ENCODE measurements at regions not wholly inside any gene's neighbourhood (a gene's known extent, or its start where the extent isn't known, plus 50 kb on each side); places are given as distances from the start of the nearest gene placed in this dataset.

GRCh38 chr14:71321574-71322315 is 414.5 kb downstream of the PCNX1 start:
- H3K4me3 ChIP-seq (ENCODE audit: low read depth, low read length) = peak overlapping the region; percentile 85

- no peak overlapping the region for H3K4me3 ChIP-seq (ENCODE audit: low read depth, low read length)
These were observed 415.5 kb downstream of the PCNX1 start for GRCh38 chr14:71322655-71323250.

- no peak overlapping the region for H3K4me3 ChIP-seq (ENCODE audit: low read depth, low read length)
These were observed 417.6 kb downstream of the PCNX1 start for GRCh38 chr14:71324767-71325272.

GRCh38 chr14:71327691-71328090 is 420.4 kb downstream of the PCNX1 start:
- H3K4me3 ChIP-seq (ENCODE audit: low read depth, low read length) = no peak overlapping the region

GRCh38 chr14:71328183-71328582 is 420.9 kb downstream of the PCNX1 start:
- no peak overlapping the region for H3K4me3 ChIP-seq (ENCODE audit: low read depth, low read length)

GRCh38 chr14:71328954-71329353 is 421.7 kb downstream of the PCNX1 start:
- no peak overlapping the region for H3K4me3 ChIP-seq (ENCODE audit: low read depth, low read length)

- no peak overlapping the region for H3K4me3 ChIP-seq (ENCODE audit: low read depth, low read length)
These were observed 424.1 kb downstream of the PCNX1 start for GRCh38 chr14:71331403-71331802.

- no peak overlapping the region for H3K4me3 ChIP-seq (ENCODE audit: low read depth, low read length)
These were observed 425.2 kb downstream of the PCNX1 start for GRCh38 chr14:71332476-71332875.

- H3K4me3 ChIP-seq (ENCODE audit: low read depth, low read length) = no peak overlapping the region
These were observed 426.4 kb downstream of the PCNX1 start for GRCh38 chr14:71333705-71334104.

- no peak overlapping the region for H3K4me3 ChIP-seq (ENCODE audit: low read depth, low read length)
These were observed 429.4 kb downstream of the PCNX1 start for GRCh38 chr14:71336489-71337192.

GRCh38 chr14:71338153-71338552 is 430.9 kb downstream of the PCNX1 start:
- H3K4me3 ChIP-seq (ENCODE audit: low read depth, low read length) = no peak overlapping the region

- no peak overlapping the region for H3K4me3 ChIP-seq (ENCODE audit: low read depth, low read length)
These were observed 432.6 kb downstream of the PCNX1 start for GRCh38 chr14:71339650-71340415.

- H3K4me3 ChIP-seq (ENCODE audit: low read depth, low read length) = no peak overlapping the region
These were observed 433.9 kb downstream of the PCNX1 start for GRCh38 chr14:71341156-71341555.

GRCh38 chr14:71343724-71344123 is 436.5 kb downstream of the PCNX1 start:
- no peak overlapping the region for H3K4me3 ChIP-seq (ENCODE audit: low read depth, low read length)

- no peak overlapping the region for H3K4me3 ChIP-seq (ENCODE audit: low read depth, low read length)
These were observed 437.2 kb downstream of the PCNX1 start for GRCh38 chr14:71344506-71344905.

GRCh38 chr14:71346685-71347084 is 439.4 kb downstream of the PCNX1 start:
- H3K4me3 ChIP-seq (ENCODE audit: low read depth, low read length) = no peak overlapping the region

GRCh38 chr14:71348394-71348793 is 441.1 kb downstream of the PCNX1 start:
- H3K4me3 ChIP-seq (ENCODE audit: low read depth, low read length) = no peak overlapping the region

- no peak overlapping the region for H3K4me3 ChIP-seq (ENCODE audit: low read depth, low read length)
These were observed 441.6 kb downstream of the PCNX1 start for GRCh38 chr14:71348817-71349216.

GRCh38 chr14:71354142-71354541 is 446.9 kb downstream of the PCNX1 start:
- no peak overlapping the region for H3K4me3 ChIP-seq (ENCODE audit: low read depth, low read length)

GRCh38 chr14:71354801-71355200 is 447.5 kb downstream of the PCNX1 start:
- H3K4me3 ChIP-seq (ENCODE audit: low read depth, low read length) = no peak overlapping the region
